C4-2B (cell line): ENCODE measurements at regions not wholly inside any gene's neighbourhood (a gene's known extent, or its start where the extent isn't known, plus 50 kb on each side); places are given as distances from the start of the nearest gene placed in this dataset.

ENCODE experiments used
- H3K27ac ChIP-seq: fragments of 450-650 bp; 2 replicates; pipeline ENCODE4 v1.5.1; 2017
- CTCF ChIP-seq: fragments of 450-650 bp; conservative IDR thresholded peaks from 2 replicates; pipeline ENCODE4 v1.5.1; 2017; ENCODE audit warnings: mild to moderate bottlenecking
- ZFX ChIP-seq: fragments of 450-650 bp; IDR thresholded peaks from 2 replicates; pipeline ENCODE4 v1.6.1; 2017

- TF ChIP-seq ZFX (no peak), CTCF (peak; percentile 87)
- peak overlapping the region; percentile 54 for H3K27ac ChIP-seq
Measured at GRCh38 chr10:60646966-60647796, 131.1 kb upstream of the CDK1 start.

- H3K27ac ChIP-seq = peak overlapping the region; percentile 42; the same call in 1 of the 2 replicates
- TF ChIP-seq CTCF = no peak
Measured at GRCh38 chr10:60645980-60646379, 132.3 kb upstream of the CDK1 start.

GRCh38 chr10:60644436-60645130, 133.7 kb upstream of the CDK1 start:
- TF ChIP-seq CTCF (no peak), ZFX (no peak)
- H3K27ac ChIP-seq = no peak overlapping the region

GRCh38 chr10:60643874-60644273, 134.4 kb upstream of the CDK1 start:
- TF ChIP-seq ZFX (no peak), CTCF (no peak)
- no peak overlapping the region for H3K27ac ChIP-seq

GRCh38 chr10:60629332-60629731, 148.9 kb upstream of the CDK1 start:
- H3K27ac ChIP-seq = no peak overlapping the region
- TF ChIP-seq ZFX (no peak), CTCF (no peak)

GRCh38 chr10:60627778-60628748, 150.2 kb upstream of the CDK1 start:
- H3K27ac ChIP-seq = no peak overlapping the region
- TF ChIP-seq CTCF (no peak), ZFX (no peak)
